ENCODE measurements at regions not wholly inside any gene's neighbourhood (a gene's known extent, or its start where the extent isn't known, plus 50 kb on each side); places are given as distances from the start of the nearest gene placed in this dataset.

GRCh38 chr15:101551696-101552591 lies 62.4 kb upstream of the PCSK6 start:
- DNase-seq (ENCODE audit: low read depth, low spot score) = no peak
- H3K36me3 ChIP-seq (ENCODE audit: control insufficient read depth, insufficient read depth, low read length) = no peaks in the 10 kb centered on the region
- no peaks in the 10 kb centered on the region for H3K27me3 ChIP-seq (ENCODE audit: control insufficient read depth, insufficient read depth, low read length)
- no CpG with 5 or more reads among the region's 20 CpGs for WGBS (ENCODE audit: insufficient coverage, insufficient read length)
- H3K4me1 ChIP-seq (ENCODE audit: control insufficient read depth, insufficient read depth, low read length) = no peaks in the 10 kb centered on the region
- no peak overlapping the region for H3K27ac ChIP-seq (ENCODE audit: low read length)
- no peaks in the 10 kb centered on the region for H3K9me3 ChIP-seq (ENCODE audit: control insufficient read depth, insufficient read depth, low read length)
- no peak overlapping the region for H3K4me3 ChIP-seq (ENCODE audit: low read length)

- DNase-seq (ENCODE audit: low read depth, low spot score) = no peak
- WGBS (ENCODE audit: insufficient coverage, insufficient read length) = no CpG with 5 or more reads among the region's 4 CpGs
- Histone ChIP-seq H3K27ac (ENCODE audit: low read length) (no peak overlapping the region), H3K9me3 (ENCODE audit: control insufficient read depth, insufficient read depth, low read length) (no peaks in the 10 kb centered on the region), H3K36me3 (ENCODE audit: control insufficient read depth, insufficient read depth, low read length) (no peaks in the 10 kb centered on the region), H3K27me3 (ENCODE audit: control insufficient read depth, insufficient read depth, low read length) (no peaks in the 10 kb centered on the region), H3K4me1 (ENCODE audit: control insufficient read depth, insufficient read depth, low read length) (no peaks in the 10 kb centered on the region), H3K4me3 (ENCODE audit: low read length) (no peak overlapping the region)
Observed at GRCh38 chr15:101550124-101550523, 60.6 kb upstream of the PCSK6 start.

DNA sequence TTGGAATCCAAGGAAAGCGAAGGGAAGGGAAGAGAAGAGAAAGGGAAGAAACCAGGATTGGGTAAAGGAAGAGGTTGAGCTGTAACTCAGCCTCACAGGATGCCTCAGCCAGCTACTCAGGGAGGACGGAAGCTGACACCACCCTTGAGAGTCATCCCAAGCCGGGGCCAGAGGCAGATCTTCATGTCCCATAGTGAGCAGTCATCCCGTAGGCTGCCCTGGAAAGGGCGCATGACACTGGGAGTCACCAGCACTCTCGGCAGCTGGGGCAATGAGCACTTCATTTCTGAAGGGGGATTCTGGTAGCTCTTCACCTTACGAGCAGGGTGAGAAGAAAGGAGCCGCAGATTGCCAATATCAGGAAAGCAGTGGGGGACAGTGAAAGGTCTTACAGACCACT lies 60.1 kb upstream of the PCSK6 start:
- H3K36me3 ChIP-seq (ENCODE audit: control insufficient read depth, insufficient read depth, low read length) = no peaks in the 10 kb centered on the region
- H3K27ac ChIP-seq (ENCODE audit: low read length) = no peak overlapping the region
- H3K9me3 ChIP-seq (ENCODE audit: control insufficient read depth, insufficient read depth, low read length) = no peaks in the 10 kb centered on the region
- no peak overlapping the region for H3K4me3 ChIP-seq (ENCODE audit: low read length)
- WGBS (ENCODE audit: insufficient coverage, insufficient read length) = no CpG with 5 or more reads among the region's 8 CpGs
- H3K27me3 ChIP-seq (ENCODE audit: control insufficient read depth, insufficient read depth, low read length) = no peaks in the 10 kb centered on the region
- no peaks in the 10 kb centered on the region for H3K4me1 ChIP-seq (ENCODE audit: control insufficient read depth, insufficient read depth, low read length)
- DNase-seq (ENCODE audit: low read depth, low spot score) = no peak

GRCh38 chr15:101547737-101548136 lies 58.2 kb upstream of the PCSK6 start:
- Histone ChIP-seq H3K4me1 (ENCODE audit: control insufficient read depth, insufficient read depth, low read length) (no peaks in the 10 kb centered on the region), H3K36me3 (ENCODE audit: control insufficient read depth, insufficient read depth, low read length) (no peaks in the 10 kb centered on the region), H3K27me3 (ENCODE audit: control insufficient read depth, insufficient read depth, low read length) (no peaks in the 10 kb centered on the region), H3K4me3 (ENCODE audit: low read length) (no peak overlapping the region), H3K9me3 (ENCODE audit: control insufficient read depth, insufficient read depth, low read length) (no peaks in the 10 kb centered on the region), H3K27ac (ENCODE audit: low read length) (no peak overlapping the region)
- WGBS (ENCODE audit: insufficient coverage, insufficient read length) = no CpG with 5 or more reads among the region's 2 CpGs
- DNase-seq (ENCODE audit: low read depth, low spot score) = no peak

GRCh38 chr15:101545548-101546505 lies 56.3 kb upstream of the PCSK6 start:
- H3K27me3 ChIP-seq (ENCODE audit: control insufficient read depth, insufficient read depth, low read length) = no peaks in the 10 kb centered on the region
- WGBS (ENCODE audit: insufficient coverage, insufficient read length) = no CpG with 5 or more reads among the region's 12 CpGs
- no peak for DNase-seq (ENCODE audit: low read depth, low spot score)

DNA sequence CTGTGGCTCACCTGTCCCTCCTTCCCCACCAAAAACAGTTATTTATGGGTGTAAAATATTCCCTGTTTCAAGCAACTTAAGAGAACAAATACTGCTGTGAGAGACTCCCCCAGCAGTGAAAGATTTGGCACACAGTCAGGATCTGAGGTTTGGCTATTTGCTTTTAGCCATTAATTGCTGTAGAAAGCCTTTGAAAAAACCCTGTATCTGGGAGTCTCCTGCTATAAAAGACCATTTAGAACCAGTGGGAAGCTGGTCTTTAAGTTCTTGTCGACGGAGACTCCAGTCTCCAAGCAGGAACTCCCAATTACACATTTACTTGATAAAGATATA lies 55.1 kb upstream of the PCSK6 start:
- DNase-seq (ENCODE audit: low read depth, low spot score) = no peak
- Histone ChIP-seq H3K36me3 (ENCODE audit: control insufficient read depth, insufficient read depth, low read length) (no peaks in the 10 kb centered on the region; the same call in 1 of the 2 replicates), H3K27ac (ENCODE audit: low read length) (no peak overlapping the region), H3K27me3 (ENCODE audit: control insufficient read depth, insufficient read depth, low read length) (no peaks in the 10 kb centered on the region), H3K4me3 (ENCODE audit: low read length) (no peak overlapping the region), H3K9me3 (ENCODE audit: control insufficient read depth, insufficient read depth, low read length) (no peaks in the 10 kb centered on the region), H3K4me1 (ENCODE audit: control insufficient read depth, insufficient read depth, low read length) (no peaks in the 10 kb centered on the region)
- no CpG with 5 or more reads among the region's 2 CpGs for WGBS (ENCODE audit: insufficient coverage, insufficient read length)

More at GRCh38 chr15:101545548-101546505, 56.3 kb upstream of the PCSK6 start:
- Histone ChIP-seq H3K4me3 (ENCODE audit: low read length) (no peak overlapping the region), H3K4me1 (ENCODE audit: control insufficient read depth, insufficient read depth, low read length) (no peaks in the 10 kb centered on the region), H3K27ac (ENCODE audit: low read length) (no peak overlapping the region), H3K9me3 (ENCODE audit: control insufficient read depth, insufficient read depth, low read length) (no peaks in the 10 kb centered on the region), H3K36me3 (ENCODE audit: control insufficient read depth, insufficient read depth, low read length) (no peaks in the 10 kb centered on the region; the same call in 1 of the 2 replicates)

DNA sequence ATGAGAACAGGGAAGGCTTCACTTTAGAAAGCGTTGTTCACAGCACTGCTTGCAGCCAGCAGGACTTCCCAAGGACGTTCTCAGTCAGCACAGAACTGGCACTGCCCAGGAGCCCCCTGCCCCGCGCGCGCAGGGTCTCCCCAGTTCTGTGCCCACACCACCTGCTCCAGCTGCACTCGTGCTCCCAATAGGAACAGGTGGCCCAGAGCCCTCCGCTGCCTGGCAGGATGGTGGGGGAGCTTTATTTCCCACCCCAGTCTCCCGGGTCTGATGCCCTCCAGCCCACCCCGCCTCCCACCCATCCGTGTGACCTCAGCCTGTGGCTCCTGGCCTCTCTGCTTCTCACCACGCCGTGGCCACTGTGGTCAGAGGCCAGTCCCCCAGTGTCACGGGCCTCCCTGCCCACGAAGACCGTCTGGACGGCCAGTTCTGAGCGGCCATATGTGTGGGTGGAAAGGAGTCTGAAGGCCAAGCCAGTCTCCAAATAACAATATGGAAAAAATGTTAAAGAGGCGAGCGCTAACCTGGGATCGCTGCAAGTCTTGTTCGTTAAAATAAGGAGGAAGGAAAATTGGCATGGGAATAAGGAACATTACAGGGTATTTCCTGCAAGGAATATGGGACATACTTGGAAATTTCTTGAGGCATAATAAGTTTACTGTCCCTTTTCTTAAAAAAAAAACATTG lies 54.6 kb upstream of the PCSK6 start:
- Histone ChIP-seq H3K27me3 (ENCODE audit: control insufficient read depth, insufficient read depth, low read length) (no peaks in the 10 kb centered on the region), H3K4me3 (ENCODE audit: low read length) (no peak overlapping the region), H3K36me3 (ENCODE audit: control insufficient read depth, insufficient read depth, low read length) (no peaks in the 10 kb centered on the region; the same call in 1 of the 2 replicates), H3K4me1 (ENCODE audit: control insufficient read depth, insufficient read depth, low read length) (no peaks in the 10 kb centered on the region), H3K9me3 (ENCODE audit: control insufficient read depth, insufficient read depth, low read length) (no peaks in the 10 kb centered on the region), H3K27ac (ENCODE audit: low read length) (no peak overlapping the region)
- no CpG with 5 or more reads among the region's 22 CpGs for WGBS (ENCODE audit: insufficient coverage, insufficient read length)
- no peak for DNase-seq (ENCODE audit: low read depth, low spot score)

DNA sequence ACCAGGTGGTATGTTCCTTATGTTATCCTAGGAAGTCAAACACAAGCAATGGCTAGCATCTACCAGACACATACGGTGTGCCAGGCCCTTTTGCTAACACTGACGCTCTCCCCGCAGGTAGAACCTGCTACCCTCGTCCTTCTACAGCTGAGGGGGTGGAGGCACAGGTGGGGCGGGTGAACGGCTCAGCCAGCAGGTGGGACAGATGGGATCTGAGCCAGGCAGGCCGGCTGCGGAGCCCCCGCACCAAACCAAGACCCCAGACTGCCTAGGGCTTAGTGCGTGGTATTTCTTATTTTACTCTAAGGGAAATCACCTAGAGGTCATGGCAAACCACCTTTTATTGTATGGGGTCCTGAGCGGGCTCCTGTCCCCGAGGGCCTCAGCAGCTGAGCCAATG lies 53.9 kb upstream of the PCSK6 start:
- no peak for DNase-seq (ENCODE audit: low read depth, low spot score)
- no CpG with 5 or more reads among the region's 12 CpGs for WGBS (ENCODE audit: insufficient coverage, insufficient read length)

GRCh38 chr15:101543026-101543390 lies 53.5 kb upstream of the PCSK6 start:
- no peaks in the 10 kb centered on the region for H3K9me3 ChIP-seq (ENCODE audit: control insufficient read depth, insufficient read depth, low read length)
- no CpG with 5 or more reads among the region's 7 CpGs for WGBS (ENCODE audit: insufficient coverage, insufficient read length)
- H3K27ac ChIP-seq (ENCODE audit: low read length) = no peak overlapping the region
- no peak overlapping the region for H3K4me3 ChIP-seq (ENCODE audit: low read length)
- no peaks in the 10 kb centered on the region for H3K4me1 ChIP-seq (ENCODE audit: control insufficient read depth, insufficient read depth, low read length)
- no peaks in the 10 kb centered on the region for H3K27me3 ChIP-seq (ENCODE audit: control insufficient read depth, insufficient read depth, low read length)
- DNase-seq (ENCODE audit: low read depth, low spot score) = no peak
- no peaks in the 10 kb centered on the region; the same call in 1 of the 2 replicates for H3K36me3 ChIP-seq (ENCODE audit: control insufficient read depth, insufficient read depth, low read length)

More for the DNA sequence above, 53.9 kb upstream of the PCSK6 start:
- Histone ChIP-seq H3K36me3 (ENCODE audit: control insufficient read depth, insufficient read depth, low read length) (no peaks in the 10 kb centered on the region; the same call in 1 of the 2 replicates), H3K4me3 (ENCODE audit: low read length) (no peak overlapping the region), H3K9me3 (ENCODE audit: control insufficient read depth, insufficient read depth, low read length) (no peaks in the 10 kb centered on the region), H3K4me1 (ENCODE audit: control insufficient read depth, insufficient read depth, low read length) (no peaks in the 10 kb centered on the region), H3K27me3 (ENCODE audit: control insufficient read depth, insufficient read depth, low read length) (no peaks in the 10 kb centered on the region), H3K27ac (ENCODE audit: low read length) (no peak overlapping the region)
